ENCODE measurements at regions not wholly inside any gene's neighbourhood (a gene's known extent, or its start where the extent isn't known, plus 50 kb on each side); places are given as distances from the start of the nearest gene placed in this dataset.

DNA sequence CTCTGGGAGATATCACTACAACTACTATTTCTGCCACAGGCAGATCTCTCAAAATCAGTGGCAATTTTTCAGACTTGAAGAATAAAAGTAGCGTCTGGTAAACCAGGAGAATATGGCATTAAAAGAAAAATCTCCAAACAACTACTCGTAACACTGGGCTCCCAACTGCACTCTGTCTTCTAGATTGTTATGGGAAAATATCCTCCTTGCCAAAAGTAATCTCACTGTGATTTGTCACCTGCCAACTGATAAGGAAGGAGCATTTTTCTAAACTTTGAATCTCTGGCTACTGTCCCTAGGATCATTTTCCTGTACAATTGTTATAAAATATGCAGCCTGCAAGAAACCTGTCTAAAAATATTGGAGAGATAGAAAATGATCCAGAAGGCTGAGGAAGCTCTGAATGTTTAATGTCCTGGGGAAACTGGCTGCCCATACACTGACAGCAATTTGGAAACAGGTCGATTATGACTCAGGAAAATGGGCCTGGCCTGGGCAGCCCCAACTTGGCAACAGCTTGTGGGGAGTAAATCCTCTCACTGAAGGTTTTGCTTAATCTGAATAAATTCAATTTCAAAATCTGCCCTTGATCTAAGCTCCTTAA lies 90.5 kb upstream of the DBX1 start:
- H3K27ac ChIP-seq (ENCODE audit: low read depth, low read length, poor library complexity, severe bottlenecking): no peak overlapping the region
- BruUV-seq (replicated peaks): no TSS peak
- DNase-seq (ENCODE audit: low spot score): no peak
- no peak overlapping the region for H3K4me3 ChIP-seq (ENCODE audit: low read depth, low read length, poor library complexity, severe bottlenecking)
- no peaks in the 10 kb centered on the region for H3K27me3 ChIP-seq (replicated peaks; ENCODE audit: insufficient read depth, low read depth, low read length, poor library complexity)
- H3K4me1 ChIP-seq (ENCODE audit: insufficient read depth, low read length, poor library complexity, severe bottlenecking): no peaks in the 10 kb centered on the region
- ChIA-PET POLR2A (ENCODE audit: low non-redundant PET) (no interaction called here), CTCF (interaction anchor here (0.6 kb wide), 1 partner anchor 103 kb away, joined by 3 read pairs; no protein-coding TSS in a partner anchor)
- intact Hi-C loops (cut with micrococcal nuclease; ENCODE audit: unreplicated experiment): no loop called here
- no peak for TF ChIP-seq CTCF (conservative IDR thresholded peaks at IDR 0.05; ENCODE audit: low read depth, low read length)
- no peak for TF ChIP-seq EZH2 (IDR thresholded peaks at IDR 0.05; ENCODE audit: borderline replicate concordance, low read depth, low read length, poor library complexity, severe bottlenecking)
- H3K9me3 ChIP-seq (ENCODE audit: low read depth, low read length, poor library complexity, severe bottlenecking): no peaks in the 10 kb centered on the region
- H3K36me3 ChIP-seq (ENCODE audit: insufficient read depth, low read length, poor library complexity, severe bottlenecking): no peaks in the 10 kb centered on the region

- no peaks in the 10 kb centered on the region for H3K27me3 ChIP-seq (replicated peaks; ENCODE audit: insufficient read depth, low read depth, low read length, poor library complexity)
- intact Hi-C loops (cut with micrococcal nuclease; ENCODE audit: unreplicated experiment): no loop called here
- no peak for DNase-seq (ENCODE audit: low spot score)
- BruUV-seq (replicated peaks): no TSS peak
- ChIA-PET POLR2A (ENCODE audit: low non-redundant PET) (no interaction called here), CTCF (no interaction called here)
- no peak for TF ChIP-seq EZH2 (IDR thresholded peaks at IDR 0.05; ENCODE audit: borderline replicate concordance, low read depth, low read length, poor library complexity, severe bottlenecking)
- no peaks in the 10 kb centered on the region for H3K4me1 ChIP-seq (ENCODE audit: insufficient read depth, low read length, poor library complexity, severe bottlenecking)
- H3K4me3 ChIP-seq (ENCODE audit: low read depth, low read length, poor library complexity, severe bottlenecking): no peak overlapping the region
- H3K36me3 ChIP-seq (ENCODE audit: insufficient read depth, low read length, poor library complexity, severe bottlenecking): no peaks in the 10 kb centered on the region
- no peaks in the 10 kb centered on the region for H3K9me3 ChIP-seq (ENCODE audit: low read depth, low read length, poor library complexity, severe bottlenecking)
- no peak overlapping the region for H3K27ac ChIP-seq (ENCODE audit: low read depth, low read length, poor library complexity, severe bottlenecking)
Observed at GRCh38 chr11:20249796-20250195, 89.5 kb upstream of the DBX1 start.

- intact Hi-C loops (cut with micrococcal nuclease; ENCODE audit: unreplicated experiment): no loop called here
- no TSS peak for BruUV-seq (replicated peaks)
Observed at GRCh38 chr11:20249378-20249777, 89.1 kb upstream of the DBX1 start.

More at GRCh38 chr11:20249378-20249777, 89.1 kb upstream of the DBX1 start:
- no peak overlapping the region for H3K4me3 ChIP-seq (ENCODE audit: low read depth, low read length, poor library complexity, severe bottlenecking)
- CTCF ChIA-PET: no interaction called here
- H3K4me1 ChIP-seq (ENCODE audit: insufficient read depth, low read length, poor library complexity, severe bottlenecking): no peaks in the 10 kb centered on the region
- no peaks in the 10 kb centered on the region for H3K36me3 ChIP-seq (ENCODE audit: insufficient read depth, low read length, poor library complexity, severe bottlenecking)
- no peak for TF ChIP-seq CTCF (conservative IDR thresholded peaks at IDR 0.05; ENCODE audit: low read depth, low read length)
- no peak for TF ChIP-seq EZH2 (IDR thresholded peaks at IDR 0.05; ENCODE audit: borderline replicate concordance, low read depth, low read length, poor library complexity, severe bottlenecking)
- no peak overlapping the region for H3K27ac ChIP-seq (ENCODE audit: low read depth, low read length, poor library complexity, severe bottlenecking)
- H3K27me3 ChIP-seq (replicated peaks; ENCODE audit: insufficient read depth, low read depth, low read length, poor library complexity): no peaks in the 10 kb centered on the region
- POLR2A ChIA-PET (ENCODE audit: low non-redundant PET): no interaction called here
- no peaks in the 10 kb centered on the region for H3K9me3 ChIP-seq (ENCODE audit: low read depth, low read length, poor library complexity, severe bottlenecking)
- no peak for DNase-seq (ENCODE audit: low spot score)
